Gastroesophageal sphincter (tissue), 3 donors: ENCODE measurements at regions not wholly inside any gene's neighbourhood (a gene's known extent, or its start where the extent isn't known, plus 50 kb on each side); places are given as distances from the start of the nearest gene placed in this dataset.

Experiments
- CTCF ChIP-seq, 4 experiments: fragments of 200-600 bp in 2 of 4; fragments of 450-650 bp in 2 of 4; sonication (generic) in 1 of 4; IDR thresholded peaks; one replicate each; pipeline ENCODE4 v1.5.1; 2017 to 2019; ENCODE audit warnings: antibody characterized with exemption in 4 of 4, mild to moderate bottlenecking in 2 of 4, moderate library complexity in 2 of 4
- POLR2AphosphoS5 ChIP-seq: sonication (generic); formaldehyde crosslinking; IDR thresholded peaks from one replicate; pipeline ENCODE4 v1.6.1; 2017; ENCODE audit warnings: antibody characterized with exemption

DNA sequence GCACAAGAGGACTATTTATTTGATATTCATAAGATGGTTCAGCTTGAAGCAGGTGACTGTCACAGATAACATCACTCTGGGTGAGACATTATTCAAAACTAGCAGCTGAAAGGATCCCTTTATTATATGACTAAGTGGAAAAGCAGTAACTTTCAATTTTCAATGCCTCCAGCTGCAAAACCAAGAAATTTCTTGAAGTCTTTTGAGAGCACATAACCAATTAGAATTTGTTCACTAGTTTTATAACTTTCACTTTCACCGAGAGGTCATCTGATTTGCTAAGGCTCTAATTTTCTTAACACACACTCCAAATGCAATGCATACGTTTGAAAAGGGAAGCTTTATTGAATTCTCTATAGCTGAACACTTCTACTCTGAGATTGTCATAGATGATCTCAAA lies 88.6 kb upstream of the KLF14 start:
- no peak for TF ChIP-seq CTCF (IDR thresholded peaks at IDR 0.05)
- TF ChIP-seq POLR2AphosphoS5, result no peak
